Vagina (tissue), 2 donors: ENCODE measurements at regions not wholly inside any gene's neighbourhood (a gene's known extent, or its start where the extent isn't known, plus 50 kb on each side); places are given as distances from the start of the nearest gene placed in this dataset.
"Not testable (repeated sequence)": the region's sequence is repeated elsewhere in the genome, so short reads cannot be mapped to it uniquely, and the experiment has no call there.

Experiments used
- DNase-seq, 2 donors: peaks; one replicate each; pipeline ENCODE4 v3.0.0-alpha.2; 2017; ENCODE audit errors: extremely low spot score in 2 of 2
- H3K27ac ChIP-seq: fragments of 200-600 bp; sonication (generic); one replicate; pipeline ENCODE4 v1.5.1; 2019
- H3K27me3 ChIP-seq: fragments of 200-600 bp; sonication (generic); one replicate; pipeline ENCODE4 v1.5.1; 2019
- H3K36me3 ChIP-seq, 2 donors: fragments of 200-600 bp; sonication (generic); one replicate each; pipeline ENCODE4 v1.5.1; 2017 to 2019
- H3K4me1 ChIP-seq: fragments of 200-600 bp; sonication (generic); one replicate; pipeline ENCODE4 v1.5.1; 2019
- H3K4me3 ChIP-seq, 2 donors: fragments of 200-600 bp; sonication (generic); 1 replicate in 1 of 2; 2 replicates in 1 of 2; pipeline ENCODE4 v1.5.1; 2016 to 2019
- H3K9me3 ChIP-seq: fragments of 200-600 bp; sonication (generic); one replicate; pipeline ENCODE4 v1.5.1; 2019
- POLR2A ChIP-seq, 2 donors: fragments of 450-650 bp; IDR thresholded peaks; one replicate each; pipeline ENCODE4 v1.6.1; 2017; ENCODE audit warnings: antibody characterized with exemption in 2 of 2, mild to moderate bottlenecking in 2 of 2, moderate library complexity in 2 of 2
- POLR2AphosphoS5 ChIP-seq, 2 donors: sonication (generic); formaldehyde crosslinking; IDR thresholded peaks; one replicate each; pipeline ENCODE4 v1.9.0; 2017; ENCODE audit warnings: antibody characterized with exemption in 2 of 2, mild to moderate bottlenecking in 2 of 2, low read depth in 1 of 2; ENCODE audit not compliant: insufficient read depth in 1 of 2
- intact Hi-C: fragments of 100-400 bp; cut with DNase I; formaldehyde crosslinking; loops from one replicate; pipeline ENCODE4 v1.15.1; 2023
- TF ChIP-seq, protein P1 (sequence below), 3 experiments: fragments of 450-650 bp in 2 of 3; fragments of 200-600 bp in 1 of 3; sonication (generic) in 1 of 3; IDR thresholded peaks; one replicate each; pipeline ENCODE4 v1.5.1; 2017 to 2019; ENCODE audit warnings: antibody characterized with exemption in 3 of 3, mild to moderate bottlenecking in 2 of 3, moderate library complexity in 2 of 3

DNA sequence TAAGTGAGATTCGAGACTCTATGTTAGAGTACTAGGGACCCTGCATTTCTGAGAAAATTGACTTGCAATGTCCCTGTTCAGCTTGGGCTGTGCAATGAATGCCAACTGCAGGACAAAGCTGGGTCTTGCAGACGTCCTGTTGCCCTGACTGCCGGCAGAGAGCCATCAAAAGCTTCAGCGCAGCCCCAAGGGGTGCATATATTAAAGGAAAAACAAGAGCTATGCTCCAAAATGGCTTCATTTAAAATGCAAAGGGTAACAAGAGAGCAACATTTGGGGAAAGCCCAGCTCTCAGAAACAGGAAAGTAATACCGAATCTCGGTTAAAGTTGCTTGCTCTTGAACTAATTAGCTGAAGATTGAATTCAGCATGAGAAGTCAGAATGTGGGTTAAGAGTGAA is 110.9 kb upstream of the PNPT1 start:
- Histone ChIP-seq H3K36me3 (no peaks in the 10 kb centered on the region), H3K27ac (no peak overlapping the region), H3K9me3 (no peaks in the 10 kb centered on the region), H3K4me1 (no peaks in the 10 kb centered on the region), H3K4me3 (no peak overlapping the region), H3K27me3 (no peaks in the 10 kb centered on the region)
- DNase-seq, result no peak
- no peak for TF ChIP-seq POLR2A (IDR thresholded peaks at IDR 0.05)
- TF ChIP-seq POLR2AphosphoS5 (IDR thresholded peaks at IDR 0.05; ENCODE audit: insufficient read depth in 1 of 2, low read depth in 1 of 2), result no peak
- TF ChIP-seq, protein P1, sequence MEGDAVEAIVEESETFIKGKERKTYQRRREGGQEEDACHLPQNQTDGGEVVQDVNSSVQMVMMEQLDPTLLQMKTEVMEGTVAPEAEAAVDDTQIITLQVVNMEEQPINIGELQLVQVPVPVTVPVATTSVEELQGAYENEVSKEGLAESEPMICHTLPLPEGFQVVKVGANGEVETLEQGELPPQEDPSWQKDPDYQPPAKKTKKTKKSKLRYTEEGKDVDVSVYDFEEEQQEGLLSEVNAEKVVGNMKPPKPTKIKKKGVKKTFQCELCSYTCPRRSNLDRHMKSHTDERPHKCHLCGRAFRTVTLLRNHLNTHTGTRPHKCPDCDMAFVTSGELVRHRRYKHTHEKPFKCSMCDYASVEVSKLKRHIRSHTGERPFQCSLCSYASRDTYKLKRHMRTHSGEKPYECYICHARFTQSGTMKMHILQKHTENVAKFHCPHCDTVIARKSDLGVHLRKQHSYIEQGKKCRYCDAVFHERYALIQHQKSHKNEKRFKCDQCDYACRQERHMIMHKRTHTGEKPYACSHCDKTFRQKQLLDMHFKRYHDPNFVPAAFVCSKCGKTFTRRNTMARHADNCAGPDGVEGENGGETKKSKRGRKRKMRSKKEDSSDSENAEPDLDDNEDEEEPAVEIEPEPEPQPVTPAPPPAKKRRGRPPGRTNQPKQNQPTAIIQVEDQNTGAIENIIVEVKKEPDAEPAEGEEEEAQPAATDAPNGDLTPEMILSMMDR (IDR thresholded peaks at IDR 0.05), result no peak
- intact Hi-C loops, result no loop called here

DNA sequence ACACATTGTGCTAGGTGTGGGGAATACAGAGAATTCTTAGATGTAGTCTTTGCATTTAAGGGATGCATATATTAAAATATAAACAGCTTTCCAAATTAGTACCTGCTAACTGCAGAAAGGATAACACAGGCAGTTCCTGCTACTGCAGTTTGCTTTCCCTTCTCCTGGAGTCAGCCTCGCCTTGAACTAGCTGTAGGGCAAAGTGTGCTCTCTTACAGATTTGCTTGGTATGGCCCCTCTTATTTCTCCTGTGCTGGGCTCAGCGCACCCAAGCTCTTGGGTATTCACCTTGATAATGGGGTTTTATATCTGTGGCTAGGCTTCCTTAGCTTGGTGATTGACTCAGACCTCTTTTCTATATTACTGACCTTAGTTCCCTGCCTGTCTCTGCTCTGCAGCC is 108.4 kb upstream of the PNPT1 start:
- DNase-seq, result no peak

DNA sequence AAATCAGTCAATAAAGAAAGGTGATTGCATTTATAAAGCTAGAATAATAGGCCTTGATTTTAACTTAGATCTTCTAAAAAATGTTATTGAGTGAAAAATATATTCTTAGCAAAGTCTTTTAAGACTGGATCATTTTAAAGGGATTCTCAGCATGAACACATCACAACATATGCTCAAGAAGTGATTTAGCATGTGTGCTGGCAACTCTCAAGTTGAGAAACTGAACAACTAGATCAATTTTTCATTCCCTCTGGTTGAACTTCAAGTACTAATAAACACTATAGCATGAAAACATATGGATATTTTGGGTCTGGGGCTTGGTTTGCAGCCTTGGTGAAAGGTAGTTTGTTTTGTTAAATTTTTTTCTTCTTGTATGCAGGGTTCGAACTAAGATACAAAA is 107.8 kb upstream of the PNPT1 start:
- TF ChIP-seq POLR2AphosphoS5 (IDR thresholded peaks at IDR 0.05; ENCODE audit: insufficient read depth in 1 of 2, low read depth in 1 of 2) (no peak), POLR2A (IDR thresholded peaks at IDR 0.05) (no peak)
- TF ChIP-seq, protein P1 (IDR thresholded peaks at IDR 0.05), result no peak
- intact Hi-C loops, result no loop called here

More for the DNA sequence above, 108.4 kb upstream of the PNPT1 start:
- H3K4me3 ChIP-seq, result no peak overlapping the region
- TF ChIP-seq, protein P1 (IDR thresholded peaks at IDR 0.05), result no peak
- TF ChIP-seq POLR2AphosphoS5 (IDR thresholded peaks at IDR 0.05; ENCODE audit: insufficient read depth in 1 of 2, low read depth in 1 of 2), result no peak
- TF ChIP-seq POLR2A (IDR thresholded peaks at IDR 0.05), result no peak
- no peaks in the 10 kb centered on the region for H3K27me3 ChIP-seq
- intact Hi-C loops, result no loop called here
- H3K4me1 ChIP-seq, result no peaks in the 10 kb centered on the region
- H3K27ac ChIP-seq, result no peak overlapping the region
- H3K9me3 ChIP-seq, result no peaks in the 10 kb centered on the region
- H3K36me3 ChIP-seq, result no peaks in the 10 kb centered on the region

DNA sequence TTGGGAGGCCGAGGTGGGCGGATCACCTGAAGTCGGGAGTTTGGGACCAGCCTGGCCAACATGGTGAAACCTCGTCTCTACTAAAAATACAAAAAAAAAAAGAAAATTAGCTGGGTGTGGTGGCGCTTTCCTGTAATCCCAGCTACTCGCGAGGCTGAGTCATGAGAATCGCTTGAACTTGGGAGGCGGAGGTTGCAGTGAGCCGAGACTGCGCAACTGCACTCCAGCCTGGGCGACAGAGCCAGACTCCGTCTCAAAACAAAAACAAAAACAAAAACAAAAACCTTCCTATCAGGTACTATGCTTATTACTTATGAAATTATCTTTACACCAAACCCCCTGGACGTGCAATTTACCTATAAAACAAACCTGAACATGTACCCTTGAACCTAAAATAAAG is 106.0 kb upstream of the PNPT1 start:
- H3K27ac ChIP-seq, H3K36me3 ChIP-seq, intact Hi-C loops, DNase-seq, H3K4me1 ChIP-seq, H3K27me3 ChIP-seq, H3K4me3 ChIP-seq, H3K9me3 ChIP-seq: not testable (repeated sequence)

More for the DNA sequence above, 107.8 kb upstream of the PNPT1 start:
- Histone ChIP-seq H3K36me3 (no peaks in the 10 kb centered on the region), H3K4me3 (no peak overlapping the region), H3K9me3 (no peaks in the 10 kb centered on the region), H3K4me1 (no peaks in the 10 kb centered on the region), H3K27me3 (no peaks in the 10 kb centered on the region), H3K27ac (no peak overlapping the region)
- no peak for DNase-seq

DNA sequence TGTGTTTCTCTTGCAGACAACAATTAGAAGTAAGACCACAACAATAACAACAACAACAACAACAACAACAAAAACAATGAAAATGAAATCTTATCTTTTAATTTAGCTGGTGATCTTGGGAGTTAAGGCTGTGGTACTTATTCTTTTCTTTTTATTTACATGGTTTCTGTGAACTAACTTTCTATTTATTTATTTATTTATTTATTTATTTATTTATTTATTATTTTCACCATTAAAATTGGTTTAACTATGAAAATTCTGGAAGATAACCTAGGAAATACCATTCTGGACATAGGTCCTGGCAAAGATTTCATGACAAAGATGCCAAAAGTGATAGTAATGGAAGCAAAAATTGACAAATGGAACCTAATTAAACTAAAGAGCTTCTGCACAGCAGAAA is 102.5 kb upstream of the PNPT1 start:
- Histone ChIP-seq H3K9me3 (no peaks in the 10 kb centered on the region), H3K27ac (no peak overlapping the region)

DNA sequence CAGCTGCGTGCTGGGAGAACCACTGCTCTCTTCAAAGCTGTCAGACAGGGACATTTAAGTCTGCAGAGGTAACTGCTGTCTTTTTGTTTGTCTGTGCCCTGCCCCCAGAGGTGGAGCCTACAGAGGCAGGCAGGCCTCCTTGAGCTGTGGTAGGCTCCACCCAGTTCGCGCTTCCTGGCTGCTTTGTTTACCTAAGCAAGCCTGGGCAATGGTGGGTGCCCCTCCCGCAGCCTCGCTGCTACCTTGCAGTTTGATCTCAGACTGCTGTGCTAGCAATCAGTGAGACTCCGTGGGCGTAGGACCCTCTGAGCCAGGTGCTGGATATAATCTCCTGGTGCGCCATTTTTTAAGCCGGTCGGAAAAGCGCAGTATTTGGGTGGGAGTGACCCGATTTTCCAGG is 100.0 kb upstream of the PNPT1 start:
- intact Hi-C loops, H3K36me3 ChIP-seq, H3K9me3 ChIP-seq, H3K4me1 ChIP-seq, H3K4me3 ChIP-seq, H3K27me3 ChIP-seq, DNase-seq, H3K27ac ChIP-seq: not testable (repeated sequence)

More for the DNA sequence above, 102.5 kb upstream of the PNPT1 start:
- DNase-seq, result no peak
- Histone ChIP-seq H3K4me3 (no peak overlapping the region), H3K36me3 (no peaks in the 10 kb centered on the region), H3K4me1 (no peaks in the 10 kb centered on the region), H3K27me3 (no peaks in the 10 kb centered on the region)
- TF ChIP-seq POLR2A (IDR thresholded peaks at IDR 0.05) (no peak), POLR2AphosphoS5 (IDR thresholded peaks at IDR 0.05; ENCODE audit: insufficient read depth in 1 of 2, low read depth in 1 of 2) (no peak)
- TF ChIP-seq, protein P1 (IDR thresholded peaks at IDR 0.05), result no peak
- intact Hi-C loops, result no loop called here
